Upper lobe of right lung (tissue), 1 donor: ENCODE measurements at regions not wholly inside any gene's neighbourhood (a gene's known extent, or its start where the extent isn't known, plus 50 kb on each side); places are given as distances from the start of the nearest gene placed in this dataset.

ENCODE experiments used
- ATAC-seq: fragments of 200-7000 bp; cut with Tn5 transposase; one replicate; pipeline ENCODE4 v1.9.1; 2020; ENCODE audit warnings: mild to moderate bottlenecking, moderate library complexity
- DNase-seq: peaks from one replicate; pipeline ENCODE4 v3.0.0-alpha.2; 2020
- H3K27ac ChIP-seq: fragments of 200-600 bp; one replicate; pipeline ENCODE4 v1.8.0; 2022
- H3K27me3 ChIP-seq: fragments of 200-600 bp; one replicate; pipeline ENCODE4 v1.8.0; 2022; ENCODE audit warnings: mild to moderate bottlenecking
- H3K36me3 ChIP-seq: fragments of 200-600 bp; one replicate; pipeline ENCODE4 v1.8.0; 2022
- H3K4me1 ChIP-seq: fragments of 200-600 bp; one replicate; pipeline ENCODE4 v1.8.0; 2022
- H3K4me3 ChIP-seq: fragments of 200-600 bp; one replicate; pipeline ENCODE4 v1.8.0; 2022; ENCODE audit warnings: mild to moderate bottlenecking
- H3K9me3 ChIP-seq: fragments of 200-600 bp; one replicate; pipeline ENCODE4 v1.8.0; 2022
- intact Hi-C: fragments of 100-400 bp; cut with DNase I; formaldehyde crosslinking; loops from one replicate; pipeline ENCODE4 v1.11.0; 2022
- TF ChIP-seq, protein P1 (sequence below): fragments of 200-600 bp; IDR thresholded peaks from one replicate; pipeline ENCODE4 v1.8.0; 2022; ENCODE audit warnings: antibody characterized with exemption
- donor health status: DM: no; HTN: yes; CAD: no; lungs with severe emphysema.

DNA sequence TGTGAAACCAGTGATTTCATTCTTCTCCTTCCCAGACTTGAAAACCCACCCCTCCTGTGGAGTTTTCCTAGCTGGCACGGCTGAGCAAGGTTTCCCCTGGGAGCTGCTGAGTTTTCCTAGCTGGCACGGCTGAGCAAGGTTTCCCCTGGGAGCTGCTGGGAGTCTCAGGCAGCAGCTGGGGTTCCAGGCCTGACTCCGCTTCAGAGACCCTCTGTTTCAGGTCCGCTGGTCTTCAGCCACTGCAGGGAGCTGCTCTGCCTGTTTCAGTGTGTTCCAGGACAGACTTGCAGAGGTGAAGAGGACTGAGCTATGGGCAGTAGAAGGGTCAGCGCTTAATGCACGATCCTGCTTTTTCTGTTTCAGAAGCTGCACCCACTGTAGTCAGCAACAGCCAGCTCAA is 104.9 kb downstream of the XRCC2 start:
- Histone ChIP-seq H3K9me3 (no peaks in the 10 kb centered on the region), H3K4me3 (no peak overlapping the region), H3K27ac (no peak overlapping the region), H3K27me3 (no peaks in the 10 kb centered on the region), H3K36me3 (no peaks in the 10 kb centered on the region), H3K4me1 (no peaks in the 10 kb centered on the region)
- DNase-seq (peak; percentile 40), ATAC-seq (no peak)
- intact Hi-C loops: no loop called here
- TF ChIP-seq, protein P1, sequence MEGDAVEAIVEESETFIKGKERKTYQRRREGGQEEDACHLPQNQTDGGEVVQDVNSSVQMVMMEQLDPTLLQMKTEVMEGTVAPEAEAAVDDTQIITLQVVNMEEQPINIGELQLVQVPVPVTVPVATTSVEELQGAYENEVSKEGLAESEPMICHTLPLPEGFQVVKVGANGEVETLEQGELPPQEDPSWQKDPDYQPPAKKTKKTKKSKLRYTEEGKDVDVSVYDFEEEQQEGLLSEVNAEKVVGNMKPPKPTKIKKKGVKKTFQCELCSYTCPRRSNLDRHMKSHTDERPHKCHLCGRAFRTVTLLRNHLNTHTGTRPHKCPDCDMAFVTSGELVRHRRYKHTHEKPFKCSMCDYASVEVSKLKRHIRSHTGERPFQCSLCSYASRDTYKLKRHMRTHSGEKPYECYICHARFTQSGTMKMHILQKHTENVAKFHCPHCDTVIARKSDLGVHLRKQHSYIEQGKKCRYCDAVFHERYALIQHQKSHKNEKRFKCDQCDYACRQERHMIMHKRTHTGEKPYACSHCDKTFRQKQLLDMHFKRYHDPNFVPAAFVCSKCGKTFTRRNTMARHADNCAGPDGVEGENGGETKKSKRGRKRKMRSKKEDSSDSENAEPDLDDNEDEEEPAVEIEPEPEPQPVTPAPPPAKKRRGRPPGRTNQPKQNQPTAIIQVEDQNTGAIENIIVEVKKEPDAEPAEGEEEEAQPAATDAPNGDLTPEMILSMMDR: no peak

- Histone ChIP-seq H3K4me1 (no peaks in the 10 kb centered on the region), H3K27me3 (no peaks in the 10 kb centered on the region), H3K27ac (no peak overlapping the region), H3K4me3 (no peak overlapping the region), H3K9me3 (no peaks in the 10 kb centered on the region), H3K36me3 (no peaks in the 10 kb centered on the region)
- peak; percentile 55 for DNase-seq
- TF ChIP-seq, protein P1: no peak
- ATAC-seq: no peak
- intact Hi-C loops: no loop called here
Measured at GRCh38 chr7:152568972-152569371, 107.0 kb downstream of the XRCC2 start.

DNA sequence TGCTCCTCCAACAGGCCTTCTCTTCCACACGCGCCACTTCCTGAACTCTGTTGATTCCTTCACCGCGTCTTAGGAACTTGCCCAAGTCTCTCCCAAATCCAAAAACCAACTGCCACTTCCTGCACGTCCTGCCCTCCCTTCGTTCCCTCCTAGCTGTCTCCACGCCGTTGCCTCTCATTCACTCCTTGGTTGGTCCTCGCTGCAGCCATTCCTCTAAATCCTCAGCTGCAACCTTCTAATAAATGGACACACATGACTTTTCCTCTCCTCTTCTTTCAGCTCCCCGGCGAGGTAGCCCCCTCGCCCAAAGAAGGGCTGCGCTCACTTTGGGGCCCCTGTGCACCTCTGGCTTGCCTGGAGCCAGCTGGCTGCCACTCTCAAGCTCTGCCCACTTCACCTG is 110.2 kb downstream of the XRCC2 start:
- Histone ChIP-seq H3K27me3 (no peaks in the 10 kb centered on the region), H3K27ac (no peak overlapping the region), H3K36me3 (no peaks in the 10 kb centered on the region), H3K9me3 (no peaks in the 10 kb centered on the region), H3K4me1 (no peaks in the 10 kb centered on the region), H3K4me3 (no peak overlapping the region)
- peak; percentile 57 for DNase-seq
- TF ChIP-seq, protein P1: no peak
- no peak for ATAC-seq
- intact Hi-C loops: no loop called here

DNA sequence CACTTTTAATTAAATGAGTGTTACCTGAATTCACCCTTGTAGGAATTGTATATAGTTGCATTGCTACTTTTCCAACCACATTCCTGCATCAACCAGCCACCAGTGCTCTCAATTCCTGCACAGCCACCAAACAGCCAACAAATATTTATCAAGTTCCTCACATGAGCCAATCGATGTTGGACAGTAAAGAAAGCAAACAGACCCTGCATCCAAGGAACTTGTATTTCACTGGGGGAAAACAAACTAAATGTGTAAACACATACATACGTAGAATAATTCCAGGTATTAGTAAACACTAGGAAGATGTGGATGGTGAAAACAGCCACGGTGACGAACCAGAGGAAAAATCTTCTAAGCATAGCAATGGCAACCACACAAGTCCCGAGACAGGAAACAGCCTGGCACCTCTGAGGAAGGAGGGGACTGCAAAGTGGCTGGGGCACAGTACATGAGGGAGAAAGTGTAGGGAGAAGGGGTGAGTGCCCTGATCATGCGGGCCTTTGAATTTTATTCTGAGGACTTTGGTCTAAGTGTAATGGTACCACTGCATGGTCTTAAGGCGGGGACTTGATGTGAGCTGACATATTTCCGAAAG is 111.2 kb downstream of the XRCC2 start:
- H3K36me3 ChIP-seq: no peaks in the 10 kb centered on the region
- intact Hi-C loops: no loop called here
- ATAC-seq (no peak), DNase-seq (peak; percentile 3)
- no peak overlapping the region for H3K27ac ChIP-seq
- no peaks in the 10 kb centered on the region for H3K27me3 ChIP-seq
- no peaks in the 10 kb centered on the region for H3K9me3 ChIP-seq
- TF ChIP-seq, protein P1: no peak
- H3K4me3 ChIP-seq: no peak overlapping the region
- H3K4me1 ChIP-seq: no peaks in the 10 kb centered on the region

DNA sequence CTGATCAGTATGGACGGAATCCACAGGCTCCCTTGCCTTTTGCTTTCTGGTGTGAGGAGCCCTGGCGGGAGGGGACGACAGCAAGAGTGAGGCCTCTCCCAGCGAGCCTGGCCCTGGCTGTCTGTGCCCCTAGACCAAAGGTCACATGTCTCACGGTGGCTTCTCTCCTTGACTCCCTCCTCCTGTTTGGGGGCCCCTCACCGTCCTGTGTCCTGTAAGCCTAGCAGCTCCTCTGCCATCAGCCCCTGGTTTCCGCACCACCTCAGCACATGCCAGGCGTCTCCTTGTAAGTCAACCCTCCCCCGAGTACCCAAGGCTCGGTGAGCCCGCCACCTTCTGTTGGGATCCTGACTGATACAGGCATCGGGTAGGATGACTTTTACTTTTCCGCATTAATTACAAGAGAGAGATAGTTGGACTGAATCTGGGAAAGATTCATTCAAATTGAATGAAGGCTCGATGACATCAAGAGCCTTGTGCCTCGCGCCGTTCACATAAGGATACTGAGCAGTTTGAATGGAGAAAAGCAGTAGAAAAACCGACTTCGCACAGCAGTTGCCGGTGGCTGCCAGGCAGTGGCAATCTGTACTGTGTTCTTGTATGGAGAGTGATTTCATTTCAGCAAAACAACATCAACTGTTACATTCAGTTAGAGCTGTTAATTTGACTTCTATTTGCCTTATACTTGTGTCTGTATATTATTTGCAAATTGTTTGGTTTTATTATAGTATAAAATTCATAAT is 119.8 kb downstream of the XRCC2 start:
- H3K36me3 ChIP-seq: no peaks in the 10 kb centered on the region

More for the DNA sequence above, 119.8 kb downstream of the XRCC2 start:
- Histone ChIP-seq H3K4me1 (no peaks in the 10 kb centered on the region), H3K27ac (no peak overlapping the region), H3K9me3 (no peaks in the 10 kb centered on the region), H3K4me3 (no peak overlapping the region), H3K27me3 (no peaks in the 10 kb centered on the region)
- intact Hi-C loops: no loop called here
- no peak for ATAC-seq
- TF ChIP-seq, protein P1: no peak
- DNase-seq: no peak
